Chondrocyte (in vitro differentiated cells): ENCODE measurements at regions not wholly inside any gene's neighbourhood (a gene's known extent, or its start where the extent isn't known, plus 50 kb on each side); places are given as distances from the start of the nearest gene placed in this dataset.

ENCODE experiments used
- DNase-seq: peaks from one replicate; pipeline ENCODE4 v3.0.0; 2021; ENCODE audit warnings: mixed read lengths, low spot score
- H3K27ac Mint-ChIP-seq: one replicate; pipeline ENCODE4 v1.8.0; 2021; ENCODE audit warnings: mild to moderate bottlenecking, moderate library complexity, mixed read lengths; ENCODE audit not compliant: unreplicated experiment
- H3K27me3 Mint-ChIP-seq: 2 replicates; pipeline ENCODE4 v1.8.0; 2021; ENCODE audit warnings: low read depth, mixed read lengths
- H3K36me3 Mint-ChIP-seq: 2 replicates; pipeline ENCODE4 v1.8.0; 2021; ENCODE audit warnings: low read depth, mixed read lengths
- H3K4me1 Mint-ChIP-seq: 2 replicates; pipeline ENCODE4 v1.8.0; 2021; ENCODE audit warnings: low read depth, mild to moderate bottlenecking, mixed read lengths
- H3K4me3 Mint-ChIP-seq: one replicate; pipeline ENCODE4 v1.8.0; 2021; ENCODE audit warnings: mild to moderate bottlenecking, moderate library complexity, mixed read lengths; ENCODE audit not compliant: unreplicated experiment
- H3K9me3 Mint-ChIP-seq: 2 replicates; pipeline ENCODE4 v1.8.0; 2021; ENCODE audit warnings: low read depth, mixed read lengths
- CTCF ChIP-seq: fragments of 200-600 bp; sonication (generic); IDR thresholded peaks from 2 replicates; pipeline ENCODE4 v1.5.0; 2021; ENCODE audit warnings: antibody characterized with exemption, mild to moderate bottlenecking, moderate library complexity

- Mint-ChIP-seq H3K9me3 (peaks cover 24% of the 10 kb centered on the region), H3K4me3 (no peak overlapping the region), H3K36me3 (no peaks in the 10 kb centered on the region), H3K27ac (no peak overlapping the region), H3K27me3 (peaks cover 75% of the 10 kb centered on the region), H3K4me1 (no peaks in the 10 kb centered on the region)
- no peak for TF ChIP-seq CTCF
- no peak for DNase-seq
Measured at GRCh38 chr22:22410677-22411076, 97.9 kb downstream of the ZNF280B start.

GRCh38 chr22:22414266-22414665, 94.3 kb downstream of the ZNF280B start:
- no peak for TF ChIP-seq CTCF
- no peak for DNase-seq
- Mint-ChIP-seq H3K27me3 (peaks cover 68% of the 10 kb centered on the region), H3K9me3 (peaks cover 30% of the 10 kb centered on the region), H3K27ac (no peak overlapping the region), H3K4me3 (no peak overlapping the region), H3K36me3 (no peaks in the 10 kb centered on the region), H3K4me1 (no peaks in the 10 kb centered on the region)

- peaks cover 20% of the 10 kb centered on the region for H3K9me3 Mint-ChIP-seq
- H3K27ac Mint-ChIP-seq: no peak overlapping the region
- no peak overlapping the region for H3K4me3 Mint-ChIP-seq
- H3K27me3 Mint-ChIP-seq: peaks cover 79% of the 10 kb centered on the region
- H3K4me1 Mint-ChIP-seq: no peaks in the 10 kb centered on the region
- DNase-seq: no peak
- TF ChIP-seq CTCF: no peak
- no peaks in the 10 kb centered on the region for H3K36me3 Mint-ChIP-seq
Measured at GRCh38 chr22:22417495-22418162, 90.9 kb downstream of the ZNF280B start.

- no peaks in the 10 kb centered on the region for H3K4me1 Mint-ChIP-seq
- no peak for TF ChIP-seq CTCF
- no peaks in the 10 kb centered on the region for H3K36me3 Mint-ChIP-seq
- no peak for DNase-seq
- peaks cover 77% of the 10 kb centered on the region for H3K27me3 Mint-ChIP-seq
- no peak overlapping the region for H3K27ac Mint-ChIP-seq
- H3K9me3 Mint-ChIP-seq: peaks cover 15% of the 10 kb centered on the region
- H3K4me3 Mint-ChIP-seq: no peak overlapping the region
Measured at GRCh38 chr22:22418163-22418549, 90.4 kb downstream of the ZNF280B start.

GRCh38 chr22:22418957-22419356, 89.6 kb downstream of the ZNF280B start:
- Mint-ChIP-seq H3K4me3 (no peak overlapping the region), H3K9me3 (peaks cover 7% of the 10 kb centered on the region), H3K4me1 (no peaks in the 10 kb centered on the region), H3K27ac (no peak overlapping the region), H3K36me3 (no peaks in the 10 kb centered on the region), H3K27me3 (peaks cover 72% of the 10 kb centered on the region)
- TF ChIP-seq CTCF: no peak
- no peak for DNase-seq
